Prostate gland (tissue), 2 donors: ENCODE measurements at regions not wholly inside any gene's neighbourhood (a gene's known extent, or its start where the extent isn't known, plus 50 kb on each side); places are given as distances from the start of the nearest gene placed in this dataset.

ENCODE experiments used
- DNase-seq: peaks from one replicate; pipeline ENCODE4 v3.0.0-alpha.2; 2019; ENCODE audit warnings: low spot score
- H3K27ac ChIP-seq, 2 donors: fragments of 200-600 bp; sonication (generic); 2 replicates each; pipeline ENCODE4 v1.5.1; 2017 to 2019
- H3K27me3 ChIP-seq: fragments of 200-600 bp; sonication (generic); replicated peaks from 2 replicates; pipeline ENCODE4 v1.5.1; 2019; ENCODE audit not compliant: insufficient read depth
- H3K36me3 ChIP-seq, 2 donors: fragments of 200-600 bp; sonication (generic); 1 replicate in 1 of 2; 2 replicates in 1 of 2; pipeline versions ENCODE4 v1.5.1 to v1.8.1; 2017 to 2019
- H3K4me1 ChIP-seq: fragments of 200-600 bp; sonication (generic); replicated peaks from 2 replicates; pipeline ENCODE4 v1.5.1; 2019
- H3K4me3 ChIP-seq, 2 donors: fragments of 200-600 bp; sonication (generic); 2 replicates each; pipeline ENCODE4 v1.5.1; 2017 to 2019
- H3K9me3 ChIP-seq: fragments of 200-600 bp; sonication (generic); 2 replicates; pipeline ENCODE4 v1.5.1; 2017
- CTCF ChIP-seq, 4 experiments: fragments of 200-600 bp in 2 of 4; fragments of 450-650 bp in 2 of 4; sonication (generic) in 2 of 4; IDR thresholded peaks; 1 replicate in 3 of 4; 2 replicates in 1 of 4; pipeline ENCODE4 v1.5.1; 2016 to 2019; ENCODE audit warnings: antibody characterized with exemption in 4 of 4, mild to moderate bottlenecking in 2 of 4, moderate library complexity in 2 of 4
- POLR2A ChIP-seq: fragments of 450-650 bp; IDR thresholded peaks from one replicate; pipeline ENCODE4 v1.6.1; 2016; ENCODE audit warnings: antibody characterized with exemption, mild to moderate bottlenecking
- POLR2AphosphoS5 ChIP-seq: sonication (generic); formaldehyde crosslinking; IDR thresholded peaks from one replicate; pipeline ENCODE4 v1.6.1; 2017; ENCODE audit warnings: antibody characterized with exemption
- WGBS: methylation state at CpG from one replicate; pipeline ENCODE4 v1.1.5; 2018; 5-methylcytosine and 5-hydroxymethylcytosine counted together
- intact Hi-C: fragments of 100-400 bp; cut with DNase I; formaldehyde crosslinking; loops from one replicate; pipeline ENCODE4 v1.14.2; 2022

- no peaks in the 10 kb centered on the region for H3K4me1 ChIP-seq
Measured at GRCh38 chr11:23840872-23841271, 656.0 kb upstream of the LUZP2 start.

GRCh38 chr11:23846902-23847422 is 649.9 kb upstream of the LUZP2 start:
- H3K27ac ChIP-seq: no peak overlapping the region
- intact Hi-C loops: no loop called here
- 62% methylated on average over 5 of the region's 5 CpGs for WGBS
- no peak overlapping the region for H3K4me3 ChIP-seq
- TF ChIP-seq POLR2A: no peak
- TF ChIP-seq POLR2AphosphoS5: no peak
- no peak for TF ChIP-seq CTCF (IDR thresholded peaks at IDR 0.05)
- no peaks in the 10 kb centered on the region for H3K36me3 ChIP-seq
- no peaks in the 10 kb centered on the region for H3K4me1 ChIP-seq
- H3K27me3 ChIP-seq: no peaks in the 10 kb centered on the region
- no peak for DNase-seq
- H3K9me3 ChIP-seq: no peaks in the 10 kb centered on the region

More at GRCh38 chr11:23840872-23841271, 656.0 kb upstream of the LUZP2 start:
- intact Hi-C loops: no loop called here
- 95% methylated on average over 3 of the region's 3 CpGs for WGBS
- Histone ChIP-seq H3K36me3 (no peaks in the 10 kb centered on the region), H3K4me3 (no peak overlapping the region), H3K27ac (no peak overlapping the region), H3K9me3 (no peaks in the 10 kb centered on the region), H3K27me3 (no peaks in the 10 kb centered on the region)
- TF ChIP-seq CTCF (IDR thresholded peaks at IDR 0.05) (no peak), POLR2AphosphoS5 (no peak), POLR2A (no peak)
- no peak for DNase-seq

- H3K9me3 ChIP-seq: no peaks in the 10 kb centered on the region
- H3K27ac ChIP-seq: no peak overlapping the region
- no peak for DNase-seq
- intact Hi-C loops: no loop called here
- no peak overlapping the region for H3K4me3 ChIP-seq
- H3K4me1 ChIP-seq: no peaks in the 10 kb centered on the region
- WGBS: 62% methylated on average over 1 of the region's 1 CpG
- no peaks in the 10 kb centered on the region for H3K27me3 ChIP-seq
- no peaks in the 10 kb centered on the region for H3K36me3 ChIP-seq
- no peak for TF ChIP-seq CTCF (IDR thresholded peaks at IDR 0.05)
- no peak for TF ChIP-seq POLR2AphosphoS5
- TF ChIP-seq POLR2A: no peak
Measured at GRCh38 chr11:23851216-23851615, 645.6 kb upstream of the LUZP2 start.

GRCh38 chr11:23856654-23857053 is 640.2 kb upstream of the LUZP2 start:
- Histone ChIP-seq H3K9me3 (no peaks in the 10 kb centered on the region), H3K4me3 (no peak overlapping the region), H3K4me1 (no peaks in the 10 kb centered on the region), H3K36me3 (no peaks in the 10 kb centered on the region), H3K27me3 (no peaks in the 10 kb centered on the region), H3K27ac (no peak overlapping the region)
- TF ChIP-seq POLR2AphosphoS5 (no peak), POLR2A (no peak), CTCF (IDR thresholded peaks at IDR 0.05) (no peak)
- DNase-seq: no peak
- intact Hi-C loops: no loop called here
- WGBS: 70% methylated on average over 1 of the region's 1 CpG

- DNase-seq: no peak
- Histone ChIP-seq H3K27ac (no peak overlapping the region), H3K4me3 (no peak overlapping the region), H3K4me1 (no peaks in the 10 kb centered on the region), H3K9me3 (no peaks in the 10 kb centered on the region), H3K36me3 (no peaks in the 10 kb centered on the region), H3K27me3 (no peaks in the 10 kb centered on the region)
- TF ChIP-seq POLR2A: no peak
- TF ChIP-seq POLR2AphosphoS5: no peak
- TF ChIP-seq CTCF (IDR thresholded peaks at IDR 0.05): no peak
- intact Hi-C loops: no loop called here
Measured at GRCh38 chr11:23859087-23859486, 637.8 kb upstream of the LUZP2 start.
